ENCODE measurements at regions not wholly inside any gene's neighbourhood (a gene's known extent, or its start where the extent isn't known, plus 50 kb on each side); places are given as distances from the start of the nearest gene placed in this dataset.

DNA sequence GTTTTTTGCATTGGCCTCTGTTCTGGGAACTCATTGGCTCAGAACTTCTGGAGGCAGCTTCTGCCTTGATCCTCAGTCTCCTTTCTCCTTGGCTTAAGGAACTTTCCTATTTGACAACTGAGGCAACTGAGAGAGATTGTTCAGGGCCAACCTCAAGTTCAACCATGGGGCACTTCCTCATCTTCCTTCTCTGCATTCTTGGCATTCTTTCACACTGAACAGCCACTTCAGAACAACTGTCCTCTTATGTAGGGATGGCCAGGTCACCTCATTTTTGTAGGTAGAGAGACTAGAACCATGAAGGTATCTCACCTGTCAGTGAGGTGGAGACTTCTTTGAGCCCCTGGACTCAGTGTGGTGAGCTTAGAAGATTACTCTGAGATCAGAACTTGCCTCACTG lies 63.0 kb upstream of the NRXN3 start:
- TF ChIP-seq MEF2A (IDR thresholded peaks at IDR 0.05; ENCODE audit: borderline replicate concordance, low read depth) (no peak), POLR2AphosphoS5 (IDR thresholded peaks at IDR 0.05; ENCODE audit: low read depth, low read length) (no peak), EP300 (IDR thresholded peaks at IDR 0.05; ENCODE audit: borderline replicate concordance in 1 of 2, low read depth in 1 of 2, low read length in 1 of 2) (no peak), YY1 (IDR thresholded peaks at IDR 0.05; ENCODE audit: low read depth) (no peak), TEAD4 (IDR thresholded peaks at IDR 0.05; ENCODE audit: borderline replicate concordance, insufficient read depth) (no peak), EZH2phosphoT487 (IDR thresholded peaks at IDR 0.05; ENCODE audit: borderline replicate concordance, low read depth) (no peak), ELF1 (IDR thresholded peaks at IDR 0.05) (no peak), SIN3A (IDR thresholded peaks at IDR 0.05; ENCODE audit: borderline replicate concordance, low read depth, low read length) (no peak), TCF12 (IDR thresholded peaks at IDR 0.05) (no peak), SMC3 (IDR thresholded peaks at IDR 0.05; ENCODE audit: low read depth, low read length) (no peak), FOSL2 (IDR thresholded peaks at IDR 0.05; ENCODE audit: borderline replicate concordance, low read depth) (no peak), GATA2 (CRISPR knock-in tag; IDR thresholded peaks at IDR 0.05) (no peak)
- TF ChIP-seq, protein P1, sequence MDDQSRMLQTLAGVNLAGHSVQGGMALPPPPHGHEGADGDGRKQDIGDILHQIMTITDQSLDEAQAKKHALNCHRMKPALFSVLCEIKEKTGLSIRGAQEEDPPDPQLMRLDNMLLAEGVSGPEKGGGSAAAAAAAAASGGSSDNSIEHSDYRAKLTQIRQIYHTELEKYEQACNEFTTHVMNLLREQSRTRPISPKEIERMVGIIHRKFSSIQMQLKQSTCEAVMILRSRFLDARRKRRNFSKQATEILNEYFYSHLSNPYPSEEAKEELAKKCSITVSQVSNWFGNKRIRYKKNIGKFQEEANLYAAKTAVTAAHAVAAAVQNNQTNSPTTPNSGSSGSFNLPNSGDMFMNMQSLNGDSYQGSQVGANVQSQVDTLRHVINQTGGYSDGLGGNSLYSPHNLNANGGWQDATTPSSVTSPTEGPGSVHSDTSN (IDR thresholded peaks at IDR 0.05) = no peak
- TF ChIP-seq, protein P2, sequence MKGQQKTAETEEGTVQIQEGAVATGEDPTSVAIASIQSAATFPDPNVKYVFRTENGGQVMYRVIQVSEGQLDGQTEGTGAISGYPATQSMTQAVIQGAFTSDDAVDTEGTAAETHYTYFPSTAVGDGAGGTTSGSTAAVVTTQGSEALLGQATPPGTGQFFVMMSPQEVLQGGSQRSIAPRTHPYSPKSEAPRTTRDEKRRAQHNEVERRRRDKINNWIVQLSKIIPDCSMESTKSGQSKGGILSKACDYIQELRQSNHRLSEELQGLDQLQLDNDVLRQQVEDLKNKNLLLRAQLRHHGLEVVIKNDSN (IDR thresholded peaks at IDR 0.05; ENCODE audit: borderline replicate concordance, low read depth) = no peak
- TF ChIP-seq, protein P3, sequence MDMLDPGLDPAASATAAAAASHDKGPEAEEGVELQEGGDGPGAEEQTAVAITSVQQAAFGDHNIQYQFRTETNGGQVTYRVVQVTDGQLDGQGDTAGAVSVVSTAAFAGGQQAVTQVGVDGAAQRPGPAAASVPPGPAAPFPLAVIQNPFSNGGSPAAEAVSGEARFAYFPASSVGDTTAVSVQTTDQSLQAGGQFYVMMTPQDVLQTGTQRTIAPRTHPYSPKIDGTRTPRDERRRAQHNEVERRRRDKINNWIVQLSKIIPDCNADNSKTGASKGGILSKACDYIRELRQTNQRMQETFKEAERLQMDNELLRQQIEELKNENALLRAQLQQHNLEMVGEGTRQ (IDR thresholded peaks at IDR 0.05; ENCODE audit: borderline replicate concordance, low read depth, low read length) = no peak
- TF ChIP-seq, protein P4, sequence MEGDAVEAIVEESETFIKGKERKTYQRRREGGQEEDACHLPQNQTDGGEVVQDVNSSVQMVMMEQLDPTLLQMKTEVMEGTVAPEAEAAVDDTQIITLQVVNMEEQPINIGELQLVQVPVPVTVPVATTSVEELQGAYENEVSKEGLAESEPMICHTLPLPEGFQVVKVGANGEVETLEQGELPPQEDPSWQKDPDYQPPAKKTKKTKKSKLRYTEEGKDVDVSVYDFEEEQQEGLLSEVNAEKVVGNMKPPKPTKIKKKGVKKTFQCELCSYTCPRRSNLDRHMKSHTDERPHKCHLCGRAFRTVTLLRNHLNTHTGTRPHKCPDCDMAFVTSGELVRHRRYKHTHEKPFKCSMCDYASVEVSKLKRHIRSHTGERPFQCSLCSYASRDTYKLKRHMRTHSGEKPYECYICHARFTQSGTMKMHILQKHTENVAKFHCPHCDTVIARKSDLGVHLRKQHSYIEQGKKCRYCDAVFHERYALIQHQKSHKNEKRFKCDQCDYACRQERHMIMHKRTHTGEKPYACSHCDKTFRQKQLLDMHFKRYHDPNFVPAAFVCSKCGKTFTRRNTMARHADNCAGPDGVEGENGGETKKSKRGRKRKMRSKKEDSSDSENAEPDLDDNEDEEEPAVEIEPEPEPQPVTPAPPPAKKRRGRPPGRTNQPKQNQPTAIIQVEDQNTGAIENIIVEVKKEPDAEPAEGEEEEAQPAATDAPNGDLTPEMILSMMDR (IDR thresholded peaks at IDR 0.05) = no peak
- TF ChIP-seq, protein P5, sequence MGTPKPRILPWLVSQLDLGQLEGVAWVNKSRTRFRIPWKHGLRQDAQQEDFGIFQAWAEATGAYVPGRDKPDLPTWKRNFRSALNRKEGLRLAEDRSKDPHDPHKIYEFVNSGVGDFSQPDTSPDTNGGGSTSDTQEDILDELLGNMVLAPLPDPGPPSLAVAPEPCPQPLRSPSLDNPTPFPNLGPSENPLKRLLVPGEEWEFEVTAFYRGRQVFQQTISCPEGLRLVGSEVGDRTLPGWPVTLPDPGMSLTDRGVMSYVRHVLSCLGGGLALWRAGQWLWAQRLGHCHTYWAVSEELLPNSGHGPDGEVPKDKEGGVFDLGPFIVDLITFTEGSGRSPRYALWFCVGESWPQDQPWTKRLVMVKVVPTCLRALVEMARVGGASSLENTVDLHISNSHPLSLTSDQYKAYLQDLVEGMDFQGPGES (IDR thresholded peaks at IDR 0.05; ENCODE audit: low read depth, low read length) = no peak
- CTCF ChIA-PET = no interaction called here

More for the DNA sequence above, 63.0 kb upstream of the NRXN3 start:
- Histone ChIP-seq H4K20me1 (ENCODE audit: insufficient read depth) (no peaks in the 10 kb centered on the region), H3K4me1 (ENCODE audit: control insufficient read depth in 1 of 2, insufficient read depth in 2 of 2, low read depth in 1 of 2, low read length in 1 of 2) (no peaks in the 10 kb centered on the region; a peak in 1 of 4 replicates), H3K4me2 (no peak overlapping the region), H3K36me3 (replicated peaks in 1 of 2; ENCODE audit: control insufficient read depth in 1 of 2, insufficient read depth in 2 of 2, low read length in 1 of 2) (no peaks in the 10 kb centered on the region), H3K27me3 (ENCODE audit: insufficient read depth) (no peaks in the 10 kb centered on the region), H3F3A (replicated peaks; ENCODE audit: insufficient read depth) (no peaks in the 10 kb centered on the region), H3K9me2 (no peaks in the 10 kb centered on the region), H3K27ac (ENCODE audit: low read depth in 2 of 2, low read length in 1 of 2) (no peak overlapping the region), H3K79me2 (ENCODE audit: insufficient read depth) (no peaks in the 10 kb centered on the region), H3K9me3 (no peaks in the 10 kb centered on the region), H3K9ac (no peak overlapping the region), H3K4me3 (ENCODE audit: low read depth in 2 of 2, low read length in 1 of 2) (no peak overlapping the region), H2AFZ (ENCODE audit: low read depth) (no peak overlapping the region)
- DNase-seq = no peak
- POLR2A ChIA-PET = no interaction called here
